Stimulated activated CD4-positive, alpha-beta T cell treated with anti-CD3 and anti-CD28 coated beads, Interleukin-12 subunit alpha, Interleukin-12 subunit beta, amount 100 ng/mL, for 48 hours (primary cell): ENCODE measurements at regions not wholly inside any gene's neighbourhood (a gene's known extent, or its start where the extent isn't known, plus 50 kb on each side); places are given as distances from the start of the nearest gene placed in this dataset.
A peak's percentile ranks its signal among the peaks of the same experiment; 100 is the strongest.
"Not testable (repeated sequence)": the region's sequence is repeated elsewhere in the genome, so short reads cannot be mapped to it uniquely, and the experiment has no call there.

ENCODE experiments used
- DNase-seq, 3 donors: peaks; one replicate each; pipeline ENCODE4 v3.0.0-alpha.2; 2020; ENCODE audit warnings: low read depth in 2 of 3, low spot score in 1 of 3

GRCh38 chr6:4509506-4509905 lies 266.7 kb upstream of the CDYL start:
- no peak for DNase-seq

DNA sequence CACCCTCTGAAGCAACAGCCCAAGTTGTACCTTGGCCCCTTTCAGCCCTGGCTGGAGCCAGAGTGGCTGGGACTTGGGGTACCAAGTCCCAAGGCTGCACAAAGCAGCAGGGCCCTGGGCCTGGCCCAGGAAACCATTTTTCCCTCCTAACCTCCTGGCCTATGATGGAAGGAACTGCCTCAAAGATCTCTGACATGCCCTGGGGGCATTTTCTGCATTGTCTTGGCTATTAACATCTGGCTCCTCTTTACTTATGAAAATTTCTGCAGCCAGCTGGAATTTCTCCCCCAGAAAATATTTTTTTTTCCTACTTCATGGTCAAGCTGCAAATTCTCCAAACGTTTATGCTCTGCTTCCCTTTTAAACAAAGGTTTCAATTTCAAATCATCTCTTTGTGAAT lies 269.4 kb upstream of the CDYL start:
- no peak for DNase-seq

- DNase-seq: no peak
Measured at GRCh38 chr6:4506223-4506622, 270.0 kb upstream of the CDYL start.

DNA sequence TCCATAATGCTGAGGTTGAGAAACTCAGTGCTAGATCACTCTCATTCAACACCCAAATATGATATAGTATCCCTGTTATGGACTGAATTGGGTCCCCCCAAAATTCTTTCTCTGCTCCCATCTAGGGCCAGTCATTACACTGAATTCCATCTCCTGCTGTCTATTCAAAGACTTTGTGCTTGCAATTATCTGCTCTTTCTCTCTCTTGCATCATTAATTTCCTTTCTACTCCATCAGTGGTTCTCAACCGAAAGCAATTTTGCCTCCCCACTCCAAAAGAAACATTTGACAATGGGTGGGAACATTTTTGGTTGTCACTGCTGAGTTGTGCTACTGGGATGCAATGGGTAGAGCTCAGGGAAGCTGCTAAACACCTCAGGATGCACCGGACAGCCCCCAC lies 271.5 kb upstream of the CDYL start:
- no peak for DNase-seq

GRCh38 chr6:4503700-4504099 lies 272.5 kb upstream of the CDYL start:
- DNase-seq: no peak

GRCh38 chr6:4496284-4496683 lies 279.9 kb upstream of the CDYL start:
- DNase-seq: no peak

- no peak for DNase-seq
Measured at GRCh38 chr6:4491501-4492260, 284.5 kb upstream of the CDYL start.

DNA sequence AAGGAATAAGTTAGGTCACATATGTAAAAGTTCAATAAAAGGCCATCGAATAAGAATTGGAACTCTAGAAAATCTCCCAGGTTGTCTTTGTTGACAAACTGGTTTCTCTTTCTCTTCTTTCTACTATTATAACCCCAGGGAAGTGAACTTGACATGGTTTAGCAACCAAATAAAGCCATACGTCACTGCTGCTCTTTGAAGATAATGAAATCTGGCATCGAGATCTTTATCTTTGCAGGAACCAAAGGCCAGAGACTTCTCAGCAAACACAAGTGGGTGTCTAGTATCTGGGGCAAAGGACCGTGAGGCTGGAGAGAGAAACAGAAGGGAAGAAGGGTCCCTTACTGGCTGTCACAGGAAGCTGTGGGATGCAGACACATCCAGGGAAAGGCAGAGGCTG lies 286.7 kb upstream of the CDYL start:
- no peak for DNase-seq

DNA sequence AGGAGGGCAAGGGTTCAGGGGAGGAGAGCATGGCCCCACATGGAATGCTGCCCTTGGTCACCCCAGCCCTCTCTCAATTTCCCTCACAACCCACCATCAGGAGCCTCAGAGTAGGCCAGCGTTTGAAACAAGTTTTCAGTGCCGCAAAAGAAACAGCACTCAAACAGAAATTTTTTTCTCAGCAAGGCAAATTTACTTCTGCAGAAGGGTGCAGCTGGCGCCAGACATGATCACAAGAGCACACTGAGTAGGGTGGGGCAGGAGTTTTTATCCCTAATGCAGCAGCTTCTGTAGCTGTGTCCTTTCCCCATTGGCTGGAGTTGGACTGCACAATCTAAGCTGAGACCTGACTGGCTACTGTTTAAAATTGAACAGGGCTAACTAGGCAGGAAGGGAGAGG lies 287.8 kb upstream of the CDYL start:
- DNase-seq: no peak

DNA sequence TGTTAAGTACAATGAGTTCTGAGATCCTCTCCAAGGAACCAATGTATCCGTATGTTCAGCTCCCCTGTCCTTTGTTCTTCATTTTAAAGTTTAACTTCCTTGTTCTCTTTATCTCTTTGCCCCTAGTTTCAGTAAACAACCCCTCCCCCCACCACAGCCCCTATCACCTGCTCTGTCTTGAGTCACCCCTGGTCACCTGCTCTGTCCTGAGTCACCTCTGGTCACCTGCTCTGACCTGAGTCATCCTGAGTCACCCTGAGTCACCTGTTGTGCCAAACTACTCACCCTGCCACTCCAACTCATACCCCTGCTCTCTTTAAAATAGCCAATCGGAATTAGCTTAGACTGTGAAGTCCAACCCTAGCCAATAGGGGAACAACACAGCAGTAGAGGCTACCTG lies 288.7 kb upstream of the CDYL start:
- DNase-seq: peak in 1 of 3 donors; percentile 0

DNA sequence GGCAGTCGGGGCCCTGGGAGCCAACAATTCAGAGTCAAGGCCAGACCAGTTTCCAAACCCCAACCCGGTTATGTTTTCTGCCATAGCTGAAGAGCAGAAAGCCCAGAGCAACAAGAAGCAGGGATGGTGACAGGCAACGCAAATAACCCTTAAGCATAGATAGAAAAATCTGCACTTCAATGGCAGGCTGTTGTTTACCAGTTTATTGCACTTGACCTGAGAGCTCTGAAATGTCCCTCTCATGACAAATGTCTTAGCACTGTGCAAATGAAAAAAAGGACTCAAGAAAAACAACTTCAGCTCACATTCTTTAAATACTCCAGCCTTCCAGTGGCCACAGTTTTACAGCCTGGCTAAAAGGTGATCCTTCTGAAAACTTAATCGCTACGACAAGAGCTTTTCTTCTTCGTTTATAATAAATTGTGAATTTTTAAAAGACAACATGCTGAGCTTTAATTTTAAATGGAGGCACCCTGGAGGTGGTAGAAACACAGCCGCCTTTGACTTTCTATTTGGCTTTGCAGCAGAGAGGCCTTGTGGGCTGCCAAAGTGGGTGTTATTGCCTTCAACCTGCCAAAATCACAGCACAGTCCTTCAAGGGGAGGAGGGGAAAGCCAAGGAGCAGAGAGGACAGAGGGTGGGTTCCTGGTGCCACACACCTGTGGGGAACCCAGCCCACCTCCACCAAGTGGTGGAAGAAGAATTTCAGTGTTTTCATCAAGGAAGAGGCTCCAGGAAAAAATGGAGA lies 289.5 kb upstream of the CDYL start:
- DNase-seq: no peak

GRCh38 chr6:4485735-4486134 lies 290.5 kb upstream of the CDYL start:
- no peak for DNase-seq

DNA sequence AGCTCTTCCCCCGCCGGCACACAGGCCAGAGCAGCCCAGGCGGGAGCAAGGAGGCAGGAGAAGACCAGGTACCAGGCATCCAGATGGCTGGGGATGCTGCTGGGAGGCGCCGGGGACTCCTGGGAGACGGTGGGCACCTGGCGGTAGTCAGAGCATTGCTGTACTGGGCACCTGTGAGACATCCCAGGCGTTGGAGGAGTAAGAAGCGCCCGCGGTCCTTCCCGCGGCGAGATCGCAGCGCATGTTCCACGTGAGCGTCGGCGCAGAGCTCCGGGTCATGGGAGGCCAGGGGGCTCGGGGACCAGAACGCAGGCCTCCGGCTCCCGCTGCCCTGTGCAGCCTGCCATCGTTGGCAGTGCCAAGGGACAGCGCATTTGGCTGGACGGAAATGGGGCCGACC lies 293.7 kb upstream of the CDYL start:
- no peak for DNase-seq

GRCh38 chr6:4480788-4481735 lies 295.1 kb upstream of the CDYL start:
- no peak for DNase-seq

DNA sequence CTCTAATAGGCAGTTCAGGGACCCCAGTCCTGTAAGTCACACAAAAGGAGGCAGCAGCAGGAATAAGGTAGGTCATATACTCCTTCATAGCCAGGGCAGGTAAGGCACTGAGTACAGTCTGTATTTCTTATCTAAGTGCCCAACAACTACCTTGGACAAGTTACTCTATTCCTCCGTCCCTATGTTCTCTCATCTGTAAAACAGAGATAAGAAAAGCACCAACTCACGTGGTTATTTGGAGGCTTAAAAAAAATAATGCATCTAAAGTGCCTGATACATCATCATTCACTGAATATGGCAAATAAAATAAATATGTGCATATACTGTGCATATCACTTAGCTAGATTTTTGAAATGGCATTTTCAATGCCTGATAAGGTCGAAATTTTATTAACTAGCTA lies 298.1 kb upstream of the CDYL start:
- no peak for DNase-seq

DNA sequence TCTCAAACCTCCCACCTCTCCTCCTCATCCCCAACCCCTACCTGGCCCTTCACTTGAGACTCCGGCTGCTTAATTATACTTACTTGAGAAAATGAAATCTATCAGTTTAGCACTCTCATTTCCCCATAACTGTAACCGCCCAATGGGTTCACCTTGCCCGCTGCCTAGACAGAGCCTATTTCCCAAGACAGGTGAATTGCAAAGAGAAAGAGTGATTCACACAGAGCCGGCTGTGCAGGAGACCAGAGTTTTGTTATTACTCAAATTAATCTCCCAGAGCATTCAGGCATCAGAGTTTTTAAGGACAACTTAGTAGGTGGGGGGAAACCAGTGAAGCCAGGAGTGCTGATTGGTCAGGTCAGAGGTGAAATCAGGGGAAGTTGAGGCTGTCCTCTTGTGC lies 301.4 kb upstream of the CDYL start:
- no peak for DNase-seq

GRCh38 chr6:4472969-4473642 lies 303.1 kb upstream of the CDYL start:
- DNase-seq: no peak

DNA sequence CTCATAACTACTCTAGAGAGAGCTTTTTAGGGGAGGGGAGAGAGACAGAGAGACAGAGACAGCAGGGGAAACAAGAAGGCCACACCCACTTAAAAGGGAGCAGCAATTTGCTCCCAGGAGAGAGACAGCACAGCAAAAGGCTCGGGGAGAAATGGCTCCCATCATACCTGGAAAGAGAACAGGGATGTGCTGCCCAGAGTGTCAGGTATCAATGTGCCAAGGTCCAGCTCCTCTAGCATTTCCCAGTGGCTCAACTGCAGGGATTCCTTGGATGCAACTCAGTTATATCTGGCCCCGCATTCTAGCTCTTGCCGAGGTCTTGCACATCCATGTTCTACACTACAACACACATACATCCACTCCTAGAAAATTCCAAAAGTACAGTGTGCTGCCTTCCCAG lies 304.0 kb upstream of the CDYL start:
- DNase-seq: no peak

DNA sequence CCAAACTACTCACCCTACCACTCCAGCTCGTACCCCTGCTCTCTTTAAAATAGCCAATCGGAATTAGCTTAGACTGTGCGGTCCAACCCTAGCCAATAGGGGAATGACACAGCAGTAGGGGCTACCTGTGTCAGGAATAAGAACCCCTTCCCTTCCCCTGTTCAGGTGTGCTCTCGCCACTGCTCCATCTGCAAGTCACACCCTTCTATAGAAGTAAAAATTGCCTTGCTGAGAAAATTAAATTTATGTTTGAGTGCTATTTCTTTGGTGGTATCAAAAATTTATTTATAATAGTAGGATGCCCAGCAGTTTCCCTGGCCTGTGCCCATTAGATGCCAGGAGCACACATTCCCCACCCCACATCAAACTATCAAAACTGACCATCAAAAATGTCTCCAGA lies 304.7 kb upstream of the CDYL start:
- not testable (repeated sequence) for DNase-seq

DNA sequence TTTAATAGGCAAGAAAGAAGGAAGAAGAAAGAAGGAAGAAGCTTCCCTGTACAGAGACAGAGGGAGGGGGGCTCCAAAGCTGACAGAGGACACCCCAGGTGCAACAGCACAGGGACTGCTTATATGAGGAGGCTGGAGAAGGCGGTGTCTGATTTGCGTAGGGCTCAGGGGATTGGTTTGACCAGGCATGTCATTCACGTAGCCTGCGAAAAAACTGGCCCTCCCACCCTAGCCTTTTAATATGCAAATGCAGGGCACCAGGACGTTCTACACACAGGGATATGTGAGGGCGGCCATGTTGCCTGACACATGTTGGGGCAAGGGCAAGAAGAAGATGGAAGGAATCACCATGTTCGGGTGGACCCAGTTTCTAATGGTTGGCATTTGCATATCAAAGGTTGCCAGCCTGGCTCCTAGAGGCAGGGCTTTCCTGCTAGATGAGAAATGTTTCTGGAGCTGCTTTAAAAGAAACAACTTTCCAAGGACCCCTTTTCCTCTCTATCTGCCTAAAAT lies 305.4 kb upstream of the CDYL start:
- no peak for DNase-seq
